HS-5 (cell line): ENCODE measurements at regions not wholly inside any gene's neighbourhood (a gene's known extent, or its start where the extent isn't known, plus 50 kb on each side); places are given as distances from the start of the nearest gene placed in this dataset.
"Not testable (repeated sequence)": the region's sequence is repeated elsewhere in the genome, so short reads cannot be mapped to it uniquely, and the experiment has no call there.

Source experiments
- DNase-seq: peaks from one replicate; pipeline ENCODE4 v3.0.0-alpha.2; 2012; ENCODE audit warnings: low read depth

- DNase-seq = no peak
Measured at GRCh38 chrX:26597981-26598380, 382.0 kb downstream of the MAGEB5 start.

DNA sequence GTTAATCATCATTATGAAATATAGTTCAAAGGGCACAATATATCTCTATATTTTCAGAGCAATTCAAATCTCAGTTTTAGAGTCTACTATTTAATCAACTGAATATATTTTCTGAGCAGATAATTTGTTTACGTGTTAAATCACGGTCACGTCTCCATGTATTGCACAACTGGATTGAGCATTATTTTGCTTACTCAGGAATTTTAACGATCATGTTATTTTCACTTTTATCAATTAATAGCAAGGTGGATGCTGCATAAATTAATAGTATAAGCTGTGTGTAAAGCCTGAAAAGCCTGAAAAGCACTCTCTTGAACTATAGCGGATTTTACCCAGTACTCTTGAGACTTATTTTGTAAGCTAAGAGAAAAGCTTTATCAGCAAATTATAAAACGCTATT, 374.9 kb downstream of the MAGEB5 start:
- DNase-seq = no peak

DNA sequence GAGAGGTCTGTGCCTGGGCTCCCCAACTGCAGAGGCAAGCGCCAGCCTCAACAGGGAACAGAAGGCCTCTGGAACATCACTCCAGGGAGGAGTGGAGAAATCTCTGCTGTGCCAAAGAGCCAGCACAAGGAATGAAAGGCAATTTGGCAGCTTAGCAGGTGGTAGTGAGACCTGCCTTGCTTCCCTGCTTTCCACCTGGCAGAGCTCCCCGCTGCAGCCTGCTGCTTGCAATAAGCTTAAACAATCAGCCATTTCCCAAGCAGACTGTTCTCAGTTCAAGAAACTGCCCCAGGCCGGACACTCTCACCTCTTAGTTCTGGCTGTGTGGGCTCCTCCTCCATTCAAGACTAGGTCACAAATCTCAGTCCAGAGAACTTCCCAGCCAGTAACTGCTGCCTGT, 370.6 kb downstream of the MAGEB5 start:
- no peak for DNase-seq

DNA sequence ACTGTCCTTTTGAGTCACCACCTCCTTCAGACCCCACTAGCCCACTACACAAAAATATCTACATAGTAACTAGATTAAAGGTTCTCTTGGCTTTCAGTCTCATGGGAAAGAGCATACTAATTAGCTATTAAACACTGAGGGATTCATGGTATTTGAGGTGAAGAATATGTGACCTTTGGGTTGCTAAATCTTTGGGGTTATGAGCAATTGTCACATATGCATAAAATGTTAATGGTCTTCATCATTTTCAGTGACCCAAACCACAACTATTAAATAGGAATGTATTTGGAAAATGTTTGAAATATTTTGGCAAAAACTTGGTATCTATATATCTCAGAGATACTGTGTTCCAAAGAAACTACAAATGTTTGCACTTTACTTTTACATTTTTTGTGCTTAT, 365.1 kb downstream of the MAGEB5 start:
- peak; percentile 69 for DNase-seq

GRCh38 chrX:26580021-26580420, 364.1 kb downstream of the MAGEB5 start:
- DNase-seq = no peak

DNA sequence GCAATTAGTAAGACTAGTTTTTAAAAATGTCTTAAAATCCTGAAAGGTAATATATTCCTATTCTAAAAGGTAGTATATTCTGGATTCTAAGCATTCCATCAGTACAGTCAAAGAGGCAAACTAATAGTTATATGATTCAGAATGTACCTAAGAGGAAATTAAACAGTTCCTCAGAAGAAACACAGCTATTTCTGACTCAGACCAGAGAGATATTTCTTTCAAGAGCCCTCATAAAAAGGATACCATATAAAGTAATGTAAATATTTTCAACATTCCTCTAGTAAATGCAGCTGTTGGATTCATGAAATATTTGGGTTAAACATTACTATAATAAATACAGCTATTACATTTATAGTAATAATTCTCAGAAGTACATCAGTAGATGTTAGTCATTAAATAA, 358.3 kb downstream of the MAGEB5 start:
- no peak for DNase-seq

GRCh38 chrX:26562156-26562555, 346.2 kb downstream of the MAGEB5 start:
- no peak for DNase-seq

DNA sequence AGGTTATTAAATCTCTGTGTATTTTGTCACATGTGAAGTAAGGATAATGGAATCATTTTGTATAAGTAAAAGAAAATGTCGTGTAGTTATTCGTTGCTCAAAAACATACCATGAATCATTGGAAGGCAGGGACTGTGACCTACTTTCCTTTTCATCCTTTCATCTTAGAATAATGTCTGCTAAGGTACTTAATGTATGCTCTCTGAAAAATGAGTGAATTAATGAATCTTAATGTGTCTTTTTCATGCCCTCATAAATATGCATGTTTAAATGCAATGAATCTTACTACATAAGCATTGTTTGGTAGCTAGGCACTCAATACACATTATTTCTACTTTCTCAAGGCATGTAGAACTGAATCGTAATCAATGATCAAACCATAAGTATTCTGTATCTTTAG, 343.9 kb downstream of the MAGEB5 start:
- DNase-seq = no peak

- no peak for DNase-seq
Measured at GRCh38 chrX:26558719-26559386, 342.9 kb downstream of the MAGEB5 start.

DNA sequence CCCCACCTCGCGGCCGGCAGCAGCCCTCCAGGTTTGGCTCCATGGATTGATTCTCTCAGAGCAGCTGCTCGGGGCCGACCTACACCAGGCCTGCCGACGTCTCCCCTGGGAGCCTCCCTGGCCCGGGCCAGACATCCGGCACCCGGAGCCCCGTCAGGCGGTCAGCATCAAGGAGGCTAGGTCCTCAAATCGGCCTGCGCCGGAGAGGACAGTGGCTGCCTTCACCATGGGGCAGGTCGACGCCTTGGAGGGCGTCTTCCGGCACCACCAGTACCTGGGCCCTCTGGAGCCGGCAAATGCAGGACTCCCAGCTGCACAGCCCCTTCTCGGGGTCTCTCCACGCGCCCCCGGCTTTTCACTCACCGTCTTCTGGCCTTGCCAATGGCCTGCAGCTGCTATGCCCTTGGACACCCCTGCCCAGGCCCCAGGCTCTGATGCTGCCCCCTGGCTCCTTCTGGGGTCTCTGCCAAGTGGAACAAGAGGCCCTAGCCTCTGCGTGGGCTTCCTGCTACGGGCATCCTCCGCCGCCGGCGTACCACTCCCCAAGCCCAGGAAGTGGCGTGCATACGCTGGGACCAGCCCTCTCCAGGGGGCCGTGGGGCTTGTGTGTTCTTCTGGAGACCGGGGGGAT, 341.8 kb downstream of the MAGEB5 start:
- DNase-seq = no peak

DNA sequence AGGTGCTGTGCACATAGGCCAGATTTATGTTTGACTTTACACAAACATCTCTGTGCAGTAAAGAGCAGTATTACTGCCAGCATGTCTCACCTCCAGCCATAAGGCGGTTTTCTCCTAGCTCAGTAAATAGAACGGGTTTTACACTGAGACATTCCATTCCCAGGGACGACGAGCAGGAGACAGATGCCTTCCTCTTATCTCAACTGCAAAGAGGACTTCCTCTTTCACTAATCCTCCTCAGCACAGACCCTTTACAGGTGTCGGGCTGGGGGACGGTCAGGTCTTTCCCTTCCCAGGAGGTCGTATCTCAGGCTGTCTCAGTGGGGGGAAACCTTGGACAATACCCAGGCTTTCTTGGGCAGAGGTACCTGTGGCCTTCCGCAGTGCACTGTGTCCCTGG, 309.8 kb downstream of the MAGEB5 start:
- DNase-seq = not testable (repeated sequence)

DNA sequence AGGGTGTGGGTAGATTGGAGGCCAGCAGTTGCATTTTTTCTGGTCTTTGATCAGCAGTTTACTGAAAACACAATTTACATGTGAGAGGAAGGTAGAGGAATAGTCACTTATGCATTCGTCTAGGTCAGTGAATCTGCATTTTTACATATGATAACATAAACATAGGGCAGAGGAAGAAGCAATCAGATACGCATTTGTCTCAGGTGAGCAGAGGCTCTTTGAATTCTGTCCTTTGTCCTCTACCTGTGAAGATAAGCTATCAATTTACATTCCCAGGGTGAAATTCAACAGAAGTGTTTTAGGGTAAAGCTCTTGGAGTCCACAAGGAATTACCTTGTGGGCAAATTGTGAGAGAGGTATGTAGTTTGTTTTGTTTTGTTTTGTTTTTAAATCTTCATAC, 306.5 kb downstream of the MAGEB5 start:
- no peak for DNase-seq

- DNase-seq = no peak
Measured at GRCh38 chrX:26511589-26512363, 295.8 kb downstream of the MAGEB5 start.

DNA sequence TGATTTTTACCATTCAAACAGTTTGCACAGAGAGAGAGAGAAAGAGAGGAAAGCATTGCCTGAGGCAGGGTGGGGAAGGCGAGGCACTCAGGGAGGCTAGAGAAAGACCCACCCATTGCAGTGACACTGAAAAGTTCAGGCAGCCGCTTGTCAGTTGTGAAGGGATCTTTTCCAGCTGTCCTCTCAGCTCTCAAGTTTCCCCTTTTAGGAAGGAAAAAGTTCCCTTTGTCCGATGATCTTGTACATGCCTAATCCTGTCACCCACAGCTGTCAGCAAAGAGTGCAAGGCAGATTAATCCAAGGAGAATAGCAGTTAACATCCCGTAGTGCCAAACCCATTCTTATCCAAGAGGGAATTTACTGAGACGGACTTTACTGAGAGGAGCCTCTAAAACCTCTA, 255.0 kb downstream of the MAGEB5 start:
- no peak for DNase-seq

- DNase-seq = no peak
Measured at GRCh38 chrX:26466387-26466786, 250.4 kb downstream of the MAGEB5 start.

DNA sequence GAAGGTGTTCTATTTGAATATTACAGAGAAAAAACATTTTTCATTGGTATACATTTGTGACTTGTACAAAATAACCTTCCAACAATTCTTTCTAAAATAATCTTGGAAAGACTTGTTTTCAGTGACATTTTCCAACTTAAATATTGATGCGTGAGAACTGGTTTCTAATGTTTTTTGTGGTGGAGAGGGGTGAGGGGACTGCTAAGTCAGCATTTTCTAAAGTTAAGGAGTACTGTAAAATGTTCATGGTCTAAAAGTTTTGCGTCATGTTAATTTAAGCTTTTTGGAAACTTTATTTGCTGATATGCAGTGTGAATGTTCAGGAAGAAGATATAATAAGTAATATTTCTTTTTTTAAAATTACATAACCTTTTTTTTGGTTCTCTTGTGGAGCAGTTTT, 229.3 kb downstream of the MAGEB5 start:
- no peak for DNase-seq

DNA sequence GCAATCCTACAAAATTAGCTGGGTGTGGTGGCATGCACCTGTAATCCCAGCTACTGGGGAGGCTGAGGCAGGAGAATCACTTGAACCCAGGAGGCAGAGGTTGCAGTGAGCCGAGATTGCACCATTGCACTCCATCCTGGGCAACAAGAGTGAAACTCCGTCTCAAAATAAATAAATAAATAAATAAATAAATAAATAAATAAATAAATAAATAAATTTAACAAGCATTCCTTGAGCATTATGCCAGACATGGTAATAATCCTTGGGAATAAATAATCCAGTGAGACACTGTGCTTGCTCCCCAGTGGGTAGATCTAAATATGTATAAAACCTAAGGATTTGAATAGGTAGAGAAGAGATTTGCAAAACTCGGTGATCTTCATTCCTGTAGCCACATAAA, 228.4 kb downstream of the MAGEB5 start:
- not testable (repeated sequence) for DNase-seq

DNA sequence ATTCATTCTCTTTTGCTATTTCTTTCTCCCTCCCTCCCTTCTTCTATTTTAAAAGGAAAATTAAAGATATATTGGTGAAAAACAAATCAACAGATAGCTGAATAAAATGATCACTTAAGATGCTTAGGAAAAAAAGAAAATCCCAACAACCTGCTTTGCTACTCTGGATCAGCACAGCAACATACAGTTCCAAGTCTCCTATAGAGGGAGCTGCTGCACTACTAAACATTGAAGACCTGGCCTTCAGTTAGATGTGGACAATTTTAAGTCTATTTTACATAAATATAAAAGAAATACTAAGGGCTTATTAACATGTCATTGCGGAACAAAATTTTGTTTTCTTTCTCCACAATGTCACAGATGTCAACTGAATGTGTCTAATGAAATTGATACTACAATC, 226.4 kb downstream of the MAGEB5 start:
- DNase-seq = no peak

DNA sequence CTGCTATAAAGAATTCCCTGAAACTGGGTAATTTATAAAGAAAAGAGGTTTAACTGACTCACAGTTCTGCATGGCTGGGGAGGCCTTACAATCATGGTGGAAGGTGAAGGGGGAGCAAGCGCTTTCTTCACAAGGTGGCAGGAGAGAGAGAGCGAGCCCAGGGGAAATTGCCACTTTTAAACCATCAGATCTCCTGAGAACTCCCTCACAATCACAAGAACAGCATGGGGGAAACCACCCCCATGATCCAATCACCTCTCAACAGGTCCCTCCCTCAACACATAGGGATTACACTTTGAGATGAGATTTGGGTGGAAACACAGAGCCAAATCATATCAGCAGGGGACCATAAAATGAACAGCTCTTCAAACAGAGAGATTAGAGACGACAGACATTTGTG, 198.6 kb downstream of the MAGEB5 start:
- DNase-seq = no peak

GRCh38 chrX:26411045-26411444, 195.1 kb downstream of the MAGEB5 start:
- DNase-seq = no peak

GRCh38 chrX:26409636-26410035, 193.7 kb downstream of the MAGEB5 start:
- DNase-seq = no peak

DNA sequence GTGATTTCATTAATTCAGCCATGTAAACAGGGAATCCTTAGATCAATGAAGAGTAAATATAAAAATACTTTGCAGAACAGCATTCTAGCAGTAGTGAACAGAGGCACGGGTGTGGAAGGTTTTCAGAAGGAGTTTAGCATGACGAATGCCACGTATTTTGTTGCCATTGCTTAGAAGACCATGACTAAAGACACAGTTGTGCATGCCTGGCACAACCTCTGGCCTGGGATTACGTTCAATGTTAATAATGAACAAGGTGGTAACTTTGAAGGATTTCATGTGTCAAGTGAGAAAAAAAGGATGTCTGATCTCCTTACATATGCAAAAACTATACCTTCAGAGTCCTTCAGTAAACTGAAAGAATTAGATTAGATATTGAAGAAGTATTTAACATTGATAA, 171.9 kb downstream of the MAGEB5 start:
- no peak for DNase-seq

GRCh38 chrX:26376037-26376708, 160.2 kb downstream of the MAGEB5 start:
- no peak for DNase-seq
